CD14-positive monocyte (primary cell): ENCODE measurements at regions not wholly inside any gene's neighbourhood (a gene's known extent, or its start where the extent isn't known, plus 50 kb on each side); places are given as distances from the start of the nearest gene placed in this dataset.

Source experiments
- DNase-seq, 3 donors: peaks; one replicate each; pipeline ENCODE4 v3.0.0-alpha.2; 2011 to 2022
- H2AFZ ChIP-seq: 2 replicates; pipeline ENCODE4 v1.6.0; 2012; ENCODE audit warnings: mild to moderate bottlenecking, low read depth, low read length, inconsistent platforms; ENCODE audit not compliant: insufficient read depth, poor library complexity, severe bottlenecking
- H3K27ac ChIP-seq, 2 donors: 1 replicate in 1 of 2; 2 replicates in 1 of 2; pipeline ENCODE4 v1.5.1; 2012 to 2013; ENCODE audit warnings: low read length in 2 of 2, control low read depth in 1 of 2, inconsistent platforms in 1 of 2, low read depth in 1 of 2, mild to moderate bottlenecking in 1 of 2
- H3K27me3 ChIP-seq, 2 donors: one replicate each; pipeline versions ENCODE4 v1.6.0 to v1.6.1; 2011 to 2013; ENCODE audit warnings: low read length in 2 of 2; ENCODE audit not compliant: control insufficient read depth in 2 of 2, insufficient read depth in 2 of 2
- H3K36me3 ChIP-seq, 2 donors: replicated peaks in 1 of 2; 1 replicate in 1 of 2; 2 replicates in 1 of 2; pipeline versions ENCODE4 v1.5.1 to v1.6.1; 2012 to 2013; ENCODE audit warnings: low read length in 2 of 2, control low read depth in 1 of 2, inconsistent platforms in 1 of 2, mild to moderate bottlenecking in 1 of 2; ENCODE audit not compliant: insufficient read depth in 2 of 2, control insufficient read depth in 1 of 2
- H3K4me1 ChIP-seq, 2 donors: 1 replicate in 1 of 2; 2 replicates in 1 of 2; pipeline versions ENCODE4 v1.5.1 to v1.6.1; 2012 to 2013; ENCODE audit warnings: low read length in 2 of 2, control low read depth in 1 of 2, inconsistent platforms in 1 of 2, mild to moderate bottlenecking in 1 of 2, moderate library complexity in 1 of 2; ENCODE audit not compliant: insufficient read depth in 2 of 2, control insufficient read depth in 1 of 2
- H3K4me2 ChIP-seq: replicated peaks from 2 replicates; pipeline ENCODE3; 2012; ENCODE audit warnings: low read length, moderate library complexity, mild to moderate bottlenecking; ENCODE audit not compliant: poor library complexity, severe bottlenecking; ENCODE audit errors: extremely low read depth
- H3K4me3 ChIP-seq, 3 experiments: fragments of 200-600 bp in 1 of 3; sonication (generic) in 1 of 3; replicated peaks in 1 of 3; 1 replicate in 2 of 3; 2 replicates in 1 of 3; pipeline ENCODE4 v1.5.1; 2011 to 2013; ENCODE audit warnings: low read length in 3 of 3, mild to moderate bottlenecking in 3 of 3, control low read depth in 2 of 3, low read depth in 2 of 3, inconsistent platforms in 1 of 3, moderate library complexity in 1 of 3
- H3K79me2 ChIP-seq: 2 replicates; pipeline ENCODE4 v1.6.0; 2012; ENCODE audit warnings: mild to moderate bottlenecking, control low read depth, inconsistent platforms, low read length, moderate library complexity; ENCODE audit not compliant: insufficient read depth
- H3K9ac ChIP-seq: 2 replicates; pipeline ENCODE4 v1.6.0; 2017; ENCODE audit warnings: low read length, mild to moderate bottlenecking; ENCODE audit not compliant: insufficient read depth, poor library complexity, severe bottlenecking
- H3K9me3 ChIP-seq, 2 donors: replicated peaks in 1 of 2; 1 replicate in 1 of 2; 2 replicates in 1 of 2; pipeline versions ENCODE4 v1.5.1 to v1.6.1; 2012 to 2013; ENCODE audit warnings: low read length in 2 of 2, control low read depth in 1 of 2; ENCODE audit not compliant: control insufficient read depth in 1 of 2, insufficient read depth in 1 of 2
- H4K20me1 ChIP-seq: 2 replicates; pipeline ENCODE4 v1.6.0; 2012; ENCODE audit warnings: mild to moderate bottlenecking, low read length, control low read depth, moderate library complexity; ENCODE audit not compliant: insufficient read depth
- H3K27ac Mint-ChIP-seq, 7 donors: one replicate each; pipeline ENCODE4 v1.8.0; 2020; ENCODE audit warnings: mild to moderate bottlenecking in 7 of 7, mixed read lengths in 7 of 7, moderate library complexity in 6 of 7, inconsistent platforms in 2 of 7
- H3K27me3 Mint-ChIP-seq, 3 donors: one replicate each; pipeline ENCODE4 v1.8.0; 2021 to 2022; ENCODE audit warnings: low read depth in 3 of 3, mild to moderate bottlenecking in 3 of 3, mixed read lengths in 3 of 3, moderate library complexity in 3 of 3, inconsistent platforms in 1 of 3
- H3K36me3 Mint-ChIP-seq, 2 donors: one replicate each; pipeline ENCODE4 v1.8.0; 2020; ENCODE audit warnings: mixed read lengths in 2 of 2, inconsistent platforms in 1 of 2, mild to moderate bottlenecking in 1 of 2
- H3K4me1 Mint-ChIP-seq: one replicate; pipeline ENCODE4 v1.8.0; 2020; ENCODE audit warnings: mild to moderate bottlenecking, mixed read lengths
- H3K4me3 Mint-ChIP-seq, 2 donors: one replicate each; pipeline ENCODE4 v1.8.0; 2020; ENCODE audit warnings: mild to moderate bottlenecking in 2 of 2, mixed read lengths in 2 of 2, moderate library complexity in 1 of 2
- H3K9me3 Mint-ChIP-seq, 7 donors: one replicate each; pipeline ENCODE4 v1.8.0; 2020 to 2022; ENCODE audit warnings: mixed read lengths in 7 of 7, mild to moderate bottlenecking in 6 of 7, moderate library complexity in 6 of 7, inconsistent platforms in 2 of 7
- CTCF ChIP-seq: fragments of 200-600 bp; IDR thresholded peaks from one replicate; pipeline ENCODE4 v1.8.0; 2022; ENCODE audit warnings: antibody characterized with exemption, mild to moderate bottlenecking
- WGBS: methylation state at CpG from one replicate; pipeline ENCODE4 v1.1.5; 2013; ENCODE audit warnings: missing lambda C conversion rate; ENCODE audit not compliant: insufficient coverage; 5-methylcytosine and 5-hydroxymethylcytosine counted together
- intact Hi-C, 2 donors: fragments of 100-400 bp; cut with micrococcal nuclease; formaldehyde crosslinking; loops; one replicate each; pipeline versions ENCODE4 v1.15.0 to v1.15.1; 2023

GRCh38 chr10:20616918-20617810, 279.9 kb downstream of the NEBL start:
- TF ChIP-seq CTCF, result no peak
- peaks cover 0 to 2% of the 10 kb centered on the region in 2 donors for H3K36me3 Mint-ChIP-seq
- peak; percentile 65 to 79 (median 78) for DNase-seq
- WGBS, result 0% methylated on average over 6 of the region's 12 CpGs
- H3K36me3 ChIP-seq, result no peaks in the 10 kb centered on the region
- intact Hi-C loops, result no loop called here
- H3K9ac ChIP-seq, result peak overlapping the region; percentile 52
- peak overlapping the region; percentile 70 for H2AFZ ChIP-seq
- peaks cover 19% of the 10 kb centered on the region for H3K4me1 Mint-ChIP-seq
- peak overlapping the region; percentile 70 for H3K4me2 ChIP-seq
- peak overlapping the region; percentile 65 to 88 for H3K4me3 Mint-ChIP-seq
- peak overlapping the region; percentile 38 to 81 (median 78) for H3K4me3 ChIP-seq
- no peaks in the 10 kb centered on the region for H3K27me3 ChIP-seq
- H3K9me3 ChIP-seq, result peaks cover 0 to 3% of the 10 kb centered on the region in 2 donors
- peak overlapping the region; percentile 46 to 85 for H3K27ac ChIP-seq
- peak overlapping the region; percentile 83 to 95 (median 92) for H3K27ac Mint-ChIP-seq
- peaks cover 0 to 1% (median 0%) of the 10 kb centered on the region in 3 donors for H3K27me3 Mint-ChIP-seq
- peaks cover 19 to 21% of the 10 kb centered on the region in 2 donors for H3K4me1 ChIP-seq
- H4K20me1 ChIP-seq, result no peaks in the 10 kb centered on the region
- H3K79me2 ChIP-seq, result no peaks in the 10 kb centered on the region
- peaks cover 0 to 8% (median 2%) of the 10 kb centered on the region in 7 donors for H3K9me3 Mint-ChIP-seq

GRCh38 chr10:20616056-20616671, 280.9 kb downstream of the NEBL start:
- WGBS, result 100% methylated on average over 2 of the region's 3 CpGs
- H3K36me3 Mint-ChIP-seq, result peaks cover 0 to 2% of the 10 kb centered on the region in 2 donors

More at GRCh38 chr10:20616056-20616671, 280.9 kb downstream of the NEBL start:
- Mint-ChIP-seq H3K4me1 (peaks cover 19% of the 10 kb centered on the region), H3K9me3 (peaks cover 0 to 8% (median 2%) of the 10 kb centered on the region in 7 donors), H3K27me3 (peaks cover 0 to 1% (median 0%) of the 10 kb centered on the region in 3 donors), H3K4me3 (no peak overlapping the region), H3K27ac (peak overlapping the region in 5 of 7 donors; percentile 83 to 95 (median 92))
- H2AFZ ChIP-seq, result peak overlapping the region; percentile 70
- no peaks in the 10 kb centered on the region for H3K27me3 ChIP-seq
- no peak for DNase-seq
- peaks cover 19 to 21% of the 10 kb centered on the region in 2 donors for H3K4me1 ChIP-seq
- peak overlapping the region in 1 of 2 donors; percentile 85 for H3K27ac ChIP-seq
- no peaks in the 10 kb centered on the region for H3K79me2 ChIP-seq
- H4K20me1 ChIP-seq, result no peaks in the 10 kb centered on the region
- peak overlapping the region in 1 of 3 experiments; percentile 78 for H3K4me3 ChIP-seq
- H3K4me2 ChIP-seq, result peak overlapping the region; percentile 70
- no peak for TF ChIP-seq CTCF
- peak overlapping the region; percentile 52 for H3K9ac ChIP-seq
- peaks cover 0 to 3% of the 10 kb centered on the region in 2 donors for H3K9me3 ChIP-seq
- H3K36me3 ChIP-seq, result no peaks in the 10 kb centered on the region
- intact Hi-C loops, result no loop called here
